Thyroid gland (tissue), 4 donors: ENCODE measurements at regions not wholly inside any gene's neighbourhood (a gene's known extent, or its start where the extent isn't known, plus 50 kb on each side); places are given as distances from the start of the nearest gene placed in this dataset.

Source experiments
- DNase-seq, 2 donors: peaks; one replicate each; pipeline ENCODE4 v3.0.0-alpha.2; 2019
- H3K27ac ChIP-seq, 3 donors: fragments of 200-600 bp; sonication (generic); 1 replicate in 2 of 3; 2 replicates in 1 of 3; pipeline ENCODE4 v1.5.1; 2016 to 2019; ENCODE audit warnings: mild to moderate bottlenecking in 1 of 3, moderate library complexity in 1 of 3
- H3K27me3 ChIP-seq: fragments of 200-600 bp; sonication (generic); one replicate; pipeline ENCODE4 v1.5.1; 2019
- H3K36me3 ChIP-seq, 2 donors: fragments of 200-600 bp; sonication (generic); one replicate each; pipeline ENCODE4 v1.5.1; 2016 to 2019
- H3K4me1 ChIP-seq, 2 donors: fragments of 200-600 bp; sonication (generic); one replicate each; pipeline ENCODE4 v1.5.1; 2017 to 2019
- H3K4me3 ChIP-seq, 3 donors: fragments of 200-600 bp; sonication (generic); replicated peaks in 1 of 3; 1 replicate in 2 of 3; 2 replicates in 1 of 3; pipeline ENCODE4 v1.5.1; 2016; ENCODE audit warnings: mild to moderate bottlenecking in 1 of 3
- H3K9me3 ChIP-seq: fragments of 200-600 bp; sonication (generic); one replicate; pipeline ENCODE4 v1.5.1; 2017
- POLR2A ChIP-seq, 2 donors: fragments of 450-650 bp; IDR thresholded peaks; one replicate each; pipeline ENCODE4 v1.6.1; 2017; ENCODE audit warnings: antibody characterized with exemption in 2 of 2, mild to moderate bottlenecking in 2 of 2, moderate library complexity in 1 of 2
- WGBS, 2 donors: methylation state at CpG; one replicate each; pipeline ENCODE4 v1.1.5; 2017; 5-methylcytosine and 5-hydroxymethylcytosine counted together
- intact Hi-C: fragments of 100-400 bp; cut with DNase I; formaldehyde crosslinking; loops from one replicate; pipeline ENCODE4 v1.15.1; 2023
- TF ChIP-seq, protein P1 (sequence below), 6 experiments: fragments of 200-600 bp in 3 of 6; fragments of 450-650 bp in 3 of 6; sonication (generic) in 3 of 6; IDR thresholded peaks; one replicate each; pipeline ENCODE4 v1.5.1; 2016 to 2019; ENCODE audit warnings: antibody characterized with exemption in 6 of 6, mild to moderate bottlenecking in 2 of 6, inconsistent platforms in 1 of 6, moderate library complexity in 1 of 6

DNA sequence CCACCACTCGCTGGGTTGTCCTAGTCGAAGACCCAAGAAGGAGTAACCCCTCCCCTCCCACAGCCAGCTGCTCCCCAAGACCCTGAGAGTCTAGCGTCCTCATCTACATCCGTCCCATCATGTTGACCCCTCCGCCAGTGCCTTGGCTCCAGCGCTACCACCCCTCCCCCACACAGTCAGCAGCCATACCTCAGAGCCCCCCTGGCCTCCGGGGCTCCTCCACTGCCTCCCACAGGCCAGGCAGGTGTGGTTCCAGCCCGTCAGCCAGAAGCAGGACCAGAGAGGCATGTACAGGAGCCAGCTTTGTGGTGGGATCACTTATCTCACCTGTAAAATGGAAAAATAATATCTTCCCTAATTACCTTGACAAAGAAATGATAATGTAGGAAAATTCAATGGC, 51.5 kb upstream of the PHF21B start:
- DNase-seq = no peak
- 79 to 87% methylated on average over 8 of the region's 8 CpGs for WGBS, 2 donors
- H3K36me3 ChIP-seq = no peaks in the 10 kb centered on the region
- TF ChIP-seq POLR2A (IDR thresholded peaks at IDR 0.05) = no peak
- TF ChIP-seq, protein P1, sequence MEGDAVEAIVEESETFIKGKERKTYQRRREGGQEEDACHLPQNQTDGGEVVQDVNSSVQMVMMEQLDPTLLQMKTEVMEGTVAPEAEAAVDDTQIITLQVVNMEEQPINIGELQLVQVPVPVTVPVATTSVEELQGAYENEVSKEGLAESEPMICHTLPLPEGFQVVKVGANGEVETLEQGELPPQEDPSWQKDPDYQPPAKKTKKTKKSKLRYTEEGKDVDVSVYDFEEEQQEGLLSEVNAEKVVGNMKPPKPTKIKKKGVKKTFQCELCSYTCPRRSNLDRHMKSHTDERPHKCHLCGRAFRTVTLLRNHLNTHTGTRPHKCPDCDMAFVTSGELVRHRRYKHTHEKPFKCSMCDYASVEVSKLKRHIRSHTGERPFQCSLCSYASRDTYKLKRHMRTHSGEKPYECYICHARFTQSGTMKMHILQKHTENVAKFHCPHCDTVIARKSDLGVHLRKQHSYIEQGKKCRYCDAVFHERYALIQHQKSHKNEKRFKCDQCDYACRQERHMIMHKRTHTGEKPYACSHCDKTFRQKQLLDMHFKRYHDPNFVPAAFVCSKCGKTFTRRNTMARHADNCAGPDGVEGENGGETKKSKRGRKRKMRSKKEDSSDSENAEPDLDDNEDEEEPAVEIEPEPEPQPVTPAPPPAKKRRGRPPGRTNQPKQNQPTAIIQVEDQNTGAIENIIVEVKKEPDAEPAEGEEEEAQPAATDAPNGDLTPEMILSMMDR (IDR thresholded peaks at IDR 0.05) = no peak
- no peaks in the 10 kb centered on the region for H3K9me3 ChIP-seq
- H3K4me1 ChIP-seq = no peaks in the 10 kb centered on the region
- intact Hi-C loops = no loop called here
- no peaks in the 10 kb centered on the region for H3K27me3 ChIP-seq
- no peak overlapping the region for H3K4me3 ChIP-seq
- no peak overlapping the region for H3K27ac ChIP-seq

DNA sequence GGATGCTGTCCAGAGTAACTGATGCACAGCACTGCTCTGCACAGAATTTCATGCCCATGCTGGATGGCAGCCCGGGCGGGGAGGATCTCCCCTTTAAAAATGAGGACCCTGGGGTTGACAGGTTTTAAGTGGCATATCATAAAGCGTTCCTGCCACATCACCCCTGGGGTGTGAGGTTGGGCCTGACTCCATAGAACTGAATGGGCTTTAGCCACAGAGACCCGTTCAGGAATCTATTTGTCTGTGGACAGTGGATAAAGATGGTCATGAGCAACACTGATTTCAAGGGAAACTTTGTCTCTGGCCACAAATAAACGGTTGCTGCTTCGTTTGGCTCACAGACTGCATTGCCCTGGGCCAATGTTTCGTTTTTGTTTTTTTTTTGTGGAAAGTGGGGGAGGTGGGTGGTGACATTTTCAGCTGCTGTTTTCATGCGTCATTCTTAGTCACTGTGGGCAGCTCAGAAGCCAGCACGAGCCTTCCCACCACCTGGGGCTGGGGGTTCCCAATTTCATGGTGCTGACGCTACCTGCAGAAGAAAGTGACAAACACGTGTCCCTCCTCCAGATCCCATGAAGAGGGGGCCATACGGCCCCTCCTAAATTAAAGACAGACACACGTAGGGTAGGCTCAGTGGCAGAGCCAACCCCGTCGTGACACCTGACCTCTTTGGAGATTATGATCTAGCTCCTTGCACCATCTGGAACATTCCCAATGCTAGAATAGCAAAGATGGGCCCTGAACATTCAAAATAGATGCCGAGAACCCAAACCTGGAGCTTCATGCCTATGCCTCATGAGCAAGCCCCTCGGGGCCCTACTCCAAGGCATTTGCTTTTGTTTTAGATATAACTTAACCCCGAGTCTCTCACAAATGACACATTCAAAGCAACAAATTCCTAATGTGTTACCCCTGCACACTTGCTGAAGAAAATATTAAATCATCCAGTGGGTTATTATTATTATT, 54.8 kb upstream of the PHF21B start:
- TF ChIP-seq, protein P1 (IDR thresholded peaks at IDR 0.05) = no peak
- no peak for TF ChIP-seq POLR2A (IDR thresholded peaks at IDR 0.05)
- no peak for DNase-seq
- Histone ChIP-seq H3K4me3 (no peak overlapping the region), H3K27ac (no peak overlapping the region), H3K36me3 (no peaks in the 10 kb centered on the region), H3K4me1 (no peaks in the 10 kb centered on the region), H3K9me3 (no peaks in the 10 kb centered on the region), H3K27me3 (no peaks in the 10 kb centered on the region)
- WGBS, 2 donors = 55 to 72% methylated on average over 14 to 18 of the region's 18 CpGs
- intact Hi-C loops = no loop called here

DNA sequence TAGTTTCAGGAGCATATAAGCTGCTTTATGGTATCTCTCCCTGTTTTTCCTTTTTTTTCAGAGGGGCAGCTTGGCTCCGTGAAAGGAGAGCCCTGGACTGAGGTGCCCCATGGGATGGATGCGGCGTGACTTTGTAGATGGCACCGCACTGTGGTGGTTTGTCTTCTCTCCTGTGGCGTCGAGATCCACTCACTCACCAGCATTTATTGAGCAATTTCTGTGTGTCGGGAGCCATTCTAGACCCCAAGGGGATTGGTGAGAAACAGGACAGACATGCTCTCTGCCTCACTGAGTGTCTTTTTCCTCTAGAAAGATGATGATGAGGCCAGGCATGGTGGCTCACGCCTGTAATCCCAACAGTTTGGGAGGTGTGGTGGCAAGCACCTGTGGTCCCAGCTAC, 55.9 kb upstream of the PHF21B start:
- no peak overlapping the region for H3K27ac ChIP-seq
- no peak overlapping the region for H3K4me3 ChIP-seq
- H3K27me3 ChIP-seq = no peaks in the 10 kb centered on the region
- no peaks in the 10 kb centered on the region for H3K9me3 ChIP-seq
- no peak for DNase-seq
- TF ChIP-seq, protein P1 (IDR thresholded peaks at IDR 0.05) = no peak
- no peak for TF ChIP-seq POLR2A (IDR thresholded peaks at IDR 0.05)
- 87 to 88% methylated on average over 8 of the region's 8 CpGs for WGBS, 2 donors
- H3K36me3 ChIP-seq = no peaks in the 10 kb centered on the region
- H3K4me1 ChIP-seq = no peaks in the 10 kb centered on the region
- intact Hi-C loops = no loop called here

DNA sequence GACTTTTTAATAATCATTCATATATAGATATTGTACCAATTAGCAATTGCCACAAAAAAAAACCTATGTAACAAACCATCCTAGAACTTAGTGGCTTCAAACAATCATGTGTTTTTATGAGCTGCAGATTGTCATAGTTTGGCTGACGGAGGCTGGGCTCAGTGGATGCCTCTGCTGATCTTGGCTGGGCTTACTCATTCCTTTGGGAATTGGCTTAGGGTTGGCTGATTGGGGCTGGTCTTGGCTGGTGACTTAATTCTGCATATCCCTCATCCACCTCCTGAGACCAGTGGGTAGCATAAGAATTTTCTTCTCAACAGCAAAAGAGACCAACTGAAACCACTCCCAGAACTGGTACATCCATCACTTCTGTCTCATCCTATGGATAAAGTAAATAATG, 57.9 kb upstream of the PHF21B start:
- intact Hi-C loops = no loop called here
- TF ChIP-seq, protein P1 (IDR thresholded peaks at IDR 0.05) = no peak
- no peak for TF ChIP-seq POLR2A (IDR thresholded peaks at IDR 0.05)
- DNase-seq = no peak
- Histone ChIP-seq H3K9me3 (no peaks in the 10 kb centered on the region), H3K4me3 (no peak overlapping the region), H3K36me3 (no peaks in the 10 kb centered on the region), H3K4me1 (no peaks in the 10 kb centered on the region), H3K27me3 (no peaks in the 10 kb centered on the region), H3K27ac (no peak overlapping the region)
- WGBS, 2 donors = 65 to 77% methylated on average over 1 of the region's 1 CpG

DNA sequence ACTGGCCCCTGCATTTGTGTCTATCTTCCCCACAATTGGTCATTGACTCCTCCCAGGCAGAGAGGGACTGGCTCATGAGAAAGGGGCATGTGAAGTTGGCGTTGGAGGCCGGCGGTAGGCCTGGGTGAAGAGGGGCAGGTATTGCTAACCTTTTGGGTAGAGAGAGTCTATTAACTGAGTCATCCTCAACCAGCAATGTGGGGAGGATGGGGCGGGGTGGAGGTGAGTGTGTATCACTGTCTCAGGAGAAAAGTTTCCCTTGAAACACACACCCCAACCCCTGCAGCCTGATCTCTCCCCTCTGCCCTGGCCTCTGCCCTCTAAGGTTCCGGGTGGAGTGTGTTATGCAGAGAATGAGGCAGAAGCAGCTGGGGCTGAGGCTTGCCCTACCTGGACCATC, 60.1 kb upstream of the PHF21B start:
- Histone ChIP-seq H3K9me3 (no peaks in the 10 kb centered on the region), H3K4me1 (no peaks in the 10 kb centered on the region), H3K4me3 (no peak overlapping the region), H3K27me3 (no peaks in the 10 kb centered on the region), H3K36me3 (no peaks in the 10 kb centered on the region), H3K27ac (no peak overlapping the region)
- whole genome bisulfite sequencing, 2 donors = 84 to 93% methylated on average over 5 of the region's 5 CpGs
- intact Hi-C loops = no loop called here
- no peak for DNase-seq
- TF ChIP-seq, protein P1 (IDR thresholded peaks at IDR 0.05) = no peak
- no peak for TF ChIP-seq POLR2A (IDR thresholded peaks at IDR 0.05)
